H1 (cell line): ENCODE measurements at regions not wholly inside any gene's neighbourhood (a gene's known extent, or its start where the extent isn't known, plus 50 kb on each side); places are given as distances from the start of the nearest gene placed in this dataset.

Experiments
- CTCF ChIA-PET: fragments of 300-600 bp; sonication (Branson Sonifier 250); formaldehyde crosslinking; loops from one replicate; lab custom pipeline; 2021; ENCODE audit not compliant: partially characterized antibody; lab: Charles Lee
- POLR2A ChIA-PET: fragments of 300-600 bp; sonication (Branson Sonifier 250); formaldehyde crosslinking; loops from one replicate; lab custom pipeline; 2021; ENCODE audit warnings: inconsistent platforms; ENCODE audit not compliant: partially characterized antibody; lab: Charles Lee
- DNase-seq, 2 experiments: peaks; one replicate each; pipeline versions ENCODE4 v3.0.0 to v3.0.0-alpha.2; 2010 to 2022; ENCODE audit warnings: low spot score in 2 of 2, low read depth in 1 of 2, mixed read lengths in 1 of 2
- FAIRE-seq: peaks from 2 replicates; lab custom pipeline; 2011; peaks lifted over from hg19 to GRCh38; lab: Jason Lieb, UNC
- H2AFZ ChIP-seq: 2 replicates; pipeline ENCODE4 v1.8.1; 2012; ENCODE audit warnings: low read length, inconsistent platforms
- H2AK5ac ChIP-seq: 2 replicates; pipeline ENCODE4 v1.6.1; 2013; ENCODE audit warnings: low read depth, low read length
- H2BK120ac ChIP-seq: replicated peaks from 2 replicates; pipeline ENCODE3; 2013; ENCODE audit warnings: low read depth, low read length, inconsistent platforms
- H2BK12ac ChIP-seq: 2 replicates; pipeline ENCODE4 v1.6.1; 2013; ENCODE audit warnings: low read depth, low read length
- H2BK15ac ChIP-seq: 2 replicates; pipeline ENCODE4 v1.6.1; 2013; ENCODE audit warnings: low read length
- H2BK20ac ChIP-seq: 2 replicates; pipeline ENCODE4 v1.6.1; 2013; ENCODE audit warnings: low read length
- H2BK5ac ChIP-seq: 2 replicates; pipeline ENCODE4 v1.6.1; 2013; ENCODE audit warnings: low read depth, low read length
- H3K14ac ChIP-seq: 2 replicates; pipeline ENCODE4 v1.6.1; 2013; ENCODE audit warnings: inconsistent platforms; ENCODE audit not compliant: insufficient read length
- H3K18ac ChIP-seq: 2 replicates; pipeline ENCODE4 v1.6.1; 2013; ENCODE audit warnings: low read length; ENCODE audit errors: extremely low read depth
- H3K23ac ChIP-seq: 2 replicates; pipeline ENCODE4 v1.6.1; 2013; ENCODE audit warnings: inconsistent platforms; ENCODE audit not compliant: insufficient read length
- H3K23me2 ChIP-seq: 2 replicates; pipeline ENCODE4 v1.6.1; 2013; ENCODE audit warnings: low read depth, low read length
- H3K27ac ChIP-seq: 2 replicates; pipeline ENCODE4 v1.6.1; 2011; ENCODE audit warnings: low read depth, low read length, inconsistent platforms
- H3K27me3 ChIP-seq, 4 experiments: replicated peaks in 1 of 4; 1 replicate in 1 of 4; 2 replicates in 3 of 4; pipeline versions ENCODE4 v1.6.1 to v1.8.1; 2011 to 2013; ENCODE audit warnings: low read length in 3 of 4, mild to moderate bottlenecking in 3 of 4, inconsistent platforms in 2 of 4, mixed read lengths in 2 of 4, moderate library complexity in 1 of 4; ENCODE audit not compliant: control insufficient read depth in 3 of 4, insufficient read depth in 3 of 4; ENCODE audit errors: extremely low read depth in 1 of 4
- H3K36me3 ChIP-seq, 4 experiments: 2 replicates each; pipeline versions ENCODE4 v1.6.1 to v1.8.1; 2011 to 2013; ENCODE audit warnings: mild to moderate bottlenecking in 4 of 4, low read length in 3 of 4, moderate library complexity in 2 of 4, control low read depth in 1 of 4, inconsistent platforms in 1 of 4; ENCODE audit not compliant: insufficient read depth in 4 of 4, control insufficient read depth in 2 of 4
- H3K4ac ChIP-seq: replicated peaks from 2 replicates; pipeline ENCODE3; 2013; ENCODE audit warnings: low read length, low read depth, mixed read lengths, inconsistent platforms; ENCODE audit not compliant: insufficient read length
- H3K4me1 ChIP-seq, 4 experiments: replicated peaks in 1 of 4; 1 replicate in 1 of 4; 2 replicates in 3 of 4; pipeline versions ENCODE4 v1.6.1 to v1.8.1; 2011 to 2013; ENCODE audit warnings: low read length in 3 of 4, inconsistent platforms in 2 of 4, mixed read lengths in 1 of 4; ENCODE audit not compliant: insufficient read depth in 4 of 4, control insufficient read depth in 3 of 4
- H3K4me2 ChIP-seq, 2 experiments: 2 replicates each; pipeline versions ENCODE4 v1.6.1 to v1.8.1; 2011 to 2013; ENCODE audit warnings: low read depth in 2 of 2, low read length in 2 of 2, control low read depth in 1 of 2, inconsistent platforms in 1 of 2, mild to moderate bottlenecking in 1 of 2; ENCODE audit not compliant: insufficient read depth in 1 of 2
- H3K4me3 ChIP-seq, 4 experiments: fragments of 200-600, 300-600 bp in 1 of 4; sonication (generic), shearing (Covaris generic), sonication (Bioruptor Twin) in 1 of 4; 2 replicates each; pipeline versions ENCODE4 v1.5.1 to v1.8.1; 2011 to 2016; ENCODE audit warnings: low read length in 4 of 4, low read depth in 3 of 4, control low read depth in 2 of 4, inconsistent platforms in 2 of 4, mild to moderate bottlenecking in 2 of 4, mixed read lengths in 1 of 4, moderate library complexity in 1 of 4; ENCODE audit not compliant: insufficient read depth in 2 of 4; ENCODE audit errors: extremely low read depth in 1 of 4
- H3K56ac ChIP-seq: replicated peaks from 2 replicates; pipeline ENCODE3; 2013; ENCODE audit warnings: low read depth, mild to moderate bottlenecking, mixed read lengths, low read length, inconsistent platforms; ENCODE audit not compliant: insufficient read length
- H3K79me1 ChIP-seq: 2 replicates; pipeline ENCODE4 v1.6.1; 2013; ENCODE audit warnings: low read depth, low read length, control low read depth
- H3K79me2 ChIP-seq, 2 experiments: 2 replicates each; pipeline versions ENCODE4 v1.6.1 to v1.8.1; 2012 to 2013; ENCODE audit warnings: low read length in 2 of 2, mild to moderate bottlenecking in 2 of 2, inconsistent platforms in 1 of 2; ENCODE audit not compliant: insufficient read depth in 2 of 2, control insufficient read depth in 1 of 2
- H3K9ac ChIP-seq, 4 experiments: replicated peaks in 1 of 4; 1 replicate in 1 of 4; 2 replicates in 3 of 4; pipeline versions ENCODE4 v1.6.1 to v1.8.1; 2011 to 2013; ENCODE audit warnings: low read depth in 3 of 4, low read length in 3 of 4, control low read depth in 2 of 4, mild to moderate bottlenecking in 2 of 4, moderate library complexity in 2 of 4, inconsistent platforms in 1 of 4; ENCODE audit errors: extremely low read depth in 1 of 4
- H3K9me3 ChIP-seq, 2 experiments: 2 replicates each; pipeline versions ENCODE4 v1.6.1 to v1.8.1; 2012 to 2013; ENCODE audit warnings: mild to moderate bottlenecking in 2 of 2, moderate library complexity in 2 of 2, control low read depth in 1 of 2, inconsistent platforms in 1 of 2, low read depth in 1 of 2, low read length in 1 of 2, mixed read lengths in 1 of 2; ENCODE audit not compliant: insufficient read depth in 2 of 2
- H4K20me1 ChIP-seq, 2 experiments: replicated peaks in 1 of 2; 2 replicates each; pipeline versions ENCODE3 to v1.8.1; 2011 to 2013; ENCODE audit warnings: inconsistent platforms in 2 of 2, low read length in 2 of 2, mild to moderate bottlenecking in 1 of 2; ENCODE audit not compliant: insufficient read depth in 2 of 2, control insufficient read depth in 1 of 2
- H4K5ac ChIP-seq: 2 replicates; pipeline ENCODE4 v1.6.1; 2013; ENCODE audit warnings: low read length, low read depth, mixed read lengths, inconsistent platforms; ENCODE audit not compliant: insufficient read length
- H4K8ac ChIP-seq: 2 replicates; pipeline ENCODE4 v1.8.0; 2013; ENCODE audit warnings: mild to moderate bottlenecking, moderate library complexity, low read length, inconsistent platforms; ENCODE audit not compliant: insufficient read depth; ENCODE audit errors: extremely low read depth
- H4K91ac ChIP-seq: replicated peaks from 2 replicates; pipeline ENCODE3; 2013; ENCODE audit warnings: low read length, mixed read lengths, inconsistent platforms; ENCODE audit not compliant: insufficient read length
- CTCF ChIP-seq, 3 experiments: IDR thresholded peaks; 1 replicate in 2 of 3; 2 replicates in 1 of 3; pipeline versions ENCODE4 v1.5.1 to v1.6.1; 2011; ENCODE audit warnings: low read length in 3 of 3, mild to moderate bottlenecking in 3 of 3, inconsistent platforms in 2 of 3, low read depth in 1 of 3, moderate library complexity in 1 of 3; ENCODE audit not compliant: insufficient read depth in 1 of 3; ENCODE audit errors: control extremely low read depth in 1 of 3
- EP300 ChIP-seq, 2 experiments: IDR thresholded peaks; 1 replicate in 1 of 2; 2 replicates in 1 of 2; pipeline ENCODE4 v1.6.1; 2011 to 2012; ENCODE audit warnings: low read depth in 2 of 2, low read length in 2 of 2, mild to moderate bottlenecking in 2 of 2, borderline replicate concordance in 1 of 2, inconsistent platforms in 1 of 2, moderate library complexity in 1 of 2
- SIRT6 ChIP-seq: IDR thresholded peaks from one replicate; pipeline ENCODE4 v1.7.1; 2012; ENCODE audit warnings: low read length, inconsistent platforms
- WGBS, 2 experiments: shearing (Covaris generic) in 1 of 2; methylation state at CpG; one replicate each; pipeline versions ENCODE4 v1.1.6 to v1.1.7; 2013 to 2015; ENCODE audit warnings: low lambda C conversion rate in 2 of 2, mixed read lengths in 2 of 2, inconsistent platforms in 1 of 2, low coverage in 1 of 2, missing lambda C conversion rate in 1 of 2; ENCODE audit not compliant: insufficient replicate concordance in 2 of 2, insufficient coverage in 1 of 2, insufficient read length in 1 of 2; ENCODE audit errors: extremely low coverage in 1 of 2, missing lambda C conversion rate in 1 of 2; 5-methylcytosine and 5-hydroxymethylcytosine counted together

- no peak overlapping the region for H3K23ac ChIP-seq
Observed at GRCh38 chr5:105740242-105740641, 1930.5 kb downstream of the EFNA5 start.

More at GRCh38 chr5:105740242-105740641, 1930.5 kb downstream of the EFNA5 start:
- no peak overlapping the region for H3K9ac ChIP-seq
- H3K23me2 ChIP-seq, result no peaks in the 10 kb centered on the region
- no peaks in the 10 kb centered on the region for H3K4me1 ChIP-seq
- no peak overlapping the region for H2BK15ac ChIP-seq
- no peaks in the 10 kb centered on the region for H3K27me3 ChIP-seq
- no peak overlapping the region for H2BK5ac ChIP-seq
- no peak overlapping the region for H4K91ac ChIP-seq
- TF ChIP-seq CTCF (IDR thresholded peaks at IDR 0.05; ENCODE audit: control extremely low read depth in 1 of 3, insufficient read depth in 1 of 3, low read depth in 1 of 3, low read length in 3 of 3), result no peak
- TF ChIP-seq SIRT6, result no peak
- no peak for TF ChIP-seq EP300 (IDR thresholded peaks at IDR 0.05; ENCODE audit: borderline replicate concordance in 1 of 2, low read depth in 2 of 2, low read length in 2 of 2)
- H2BK120ac ChIP-seq, result no peak overlapping the region
- H3K4me2 ChIP-seq, result no peak overlapping the region
- H3K56ac ChIP-seq, result no peak overlapping the region
- no peaks in the 10 kb centered on the region for H3K79me2 ChIP-seq
- H3K27ac ChIP-seq, result no peak overlapping the region
- 85% methylated on average over 3 of the region's 3 CpGs; no CpG with 5 or more reads in 1 of the 2 experiments for WGBS, 2 experiments
- H3K36me3 ChIP-seq, result no peaks in the 10 kb centered on the region
- CTCF ChIA-PET, result no interaction called here
- no peak overlapping the region for H4K5ac ChIP-seq
- POLR2A ChIA-PET, result no interaction called here
- H3K79me1 ChIP-seq, result no peaks in the 10 kb centered on the region
- no peaks in the 10 kb centered on the region for H3K9me3 ChIP-seq
- H4K8ac ChIP-seq, result no peak overlapping the region
- DNase-seq, result no peak
- no peaks in the 10 kb centered on the region for H4K20me1 ChIP-seq
- H3K4ac ChIP-seq, result no peak overlapping the region
- no peak overlapping the region for H2BK12ac ChIP-seq
- no peak overlapping the region for H2BK20ac ChIP-seq
- no peak overlapping the region for H3K14ac ChIP-seq
- no peak overlapping the region for H2AK5ac ChIP-seq
- H3K4me3 ChIP-seq, result no peak overlapping the region
- peak overlapping the region; percentile 96 for H2AFZ ChIP-seq
- H3K18ac ChIP-seq, result no peak overlapping the region
- no peak for FAIRE-seq
